Epithelial cell of esophagus (primary cell): ENCODE measurements at regions not wholly inside any gene's neighbourhood (a gene's known extent, or its start where the extent isn't known, plus 50 kb on each side); places are given as distances from the start of the nearest gene placed in this dataset.

Source experiments
- DNase-seq: peaks from one replicate; pipeline ENCODE4 v3.0.0; 2010; ENCODE audit warnings: low read depth
- H3K4me3 ChIP-seq: 2 replicates; pipeline ENCODE4 v1.5.1; 2011; ENCODE audit warnings: mild to moderate bottlenecking, low read length, control low read depth
- CTCF ChIP-seq: IDR thresholded peaks from 2 replicates; pipeline ENCODE4 v1.5.1; 2011; ENCODE audit warnings: low read depth, mild to moderate bottlenecking, low read length, control low read depth, inconsistent platforms; ENCODE audit not compliant: insufficient read depth; ENCODE audit errors: missing control alignments

GRCh38 chr11:28924004-28924403 is 815.8 kb downstream of the METTL15 start:
- H3K4me3 ChIP-seq = no peak overlapping the region
- DNase-seq = no peak
- no peak for TF ChIP-seq CTCF

- H3K4me3 ChIP-seq = no peak overlapping the region
- no peak for TF ChIP-seq CTCF
- DNase-seq = no peak
These were observed 814.3 kb downstream of the METTL15 start for GRCh38 chr11:28922386-28922981.

GRCh38 chr11:28919194-28919593 is 811.0 kb downstream of the METTL15 start:
- no peak overlapping the region for H3K4me3 ChIP-seq
- no peak for TF ChIP-seq CTCF
- DNase-seq = peak; percentile 93

GRCh38 chr11:28913883-28914282 is 805.7 kb downstream of the METTL15 start:
- TF ChIP-seq CTCF = no peak
- no peak for DNase-seq
- H3K4me3 ChIP-seq = no peak overlapping the region

- no peak for DNase-seq
- no peak for TF ChIP-seq CTCF
- H3K4me3 ChIP-seq = no peak overlapping the region
These were observed 803.6 kb downstream of the METTL15 start for GRCh38 chr11:28911829-28912228.

- H3K4me3 ChIP-seq = no peak overlapping the region
- TF ChIP-seq CTCF = no peak
- DNase-seq = peak; percentile 13
These were observed 802.7 kb downstream of the METTL15 start for GRCh38 chr11:28910926-28911325.

GRCh38 chr11:28903716-28904115 is 795.5 kb downstream of the METTL15 start:
- peak; percentile 33 for DNase-seq
- no peak overlapping the region for H3K4me3 ChIP-seq
- TF ChIP-seq CTCF = no peak
